Stomach (tissue), 8 donors: ENCODE measurements at regions not wholly inside any gene's neighbourhood (a gene's known extent, or its start where the extent isn't known, plus 50 kb on each side); places are given as distances from the start of the nearest gene placed in this dataset.
"Not testable (repeated sequence)": the region's sequence is repeated elsewhere in the genome, so short reads cannot be mapped to it uniquely, and the experiment has no call there.

ENCODE experiments used
- DNase-seq, 2 donors: peaks; one replicate each; pipeline versions ENCODE4 v3.0.0 to v3.0.0-alpha.2; 2013 to 2019
- H3K27ac ChIP-seq, 5 donors: fragments of 200-600 bp in 4 of 5; sonication (generic) in 4 of 5; one replicate each; pipeline ENCODE4 v1.5.1; 2013 to 2019; ENCODE audit warnings: mild to moderate bottlenecking in 1 of 5, moderate library complexity in 1 of 5
- H3K27me3 ChIP-seq, 3 donors: fragments of 200-600 bp; sonication (generic); one replicate each; pipeline ENCODE4 v1.5.1; 2017 to 2019; ENCODE audit warnings: mixed run types in 1 of 3
- H3K36me3 ChIP-seq, 4 donors: fragments of 200-600 bp; sonication (generic); 1 replicate in 3 of 4; 2 replicates in 1 of 4; pipeline ENCODE4 v1.5.1; 2016 to 2019
- H3K4me1 ChIP-seq, 4 donors: fragments of 200-600 bp; sonication (generic); one replicate each; pipeline ENCODE4 v1.5.1; 2016 to 2019
- H3K4me3 ChIP-seq, 4 donors: fragments of 200-600 bp; sonication (generic) in 3 of 4; one replicate each; pipeline ENCODE4 v1.5.1; 2016 to 2019; ENCODE audit warnings: mild to moderate bottlenecking in 1 of 4
- H3K9me3 ChIP-seq, 4 donors: fragments of 200-600 bp; sonication (generic); one replicate each; pipeline ENCODE4 v1.5.1; 2016 to 2019
- EP300 ChIP-seq: sonication (generic); formaldehyde crosslinking; IDR thresholded peaks from one replicate; pipeline ENCODE4 v1.6.1; 2017; ENCODE audit warnings: antibody characterized with exemption
- POLR2A ChIP-seq, 4 donors: fragments of 450-650 bp; IDR thresholded peaks; one replicate each; pipeline ENCODE4 v1.6.1; 2016; ENCODE audit warnings: antibody characterized with exemption in 4 of 4, control low read depth in 2 of 4, mild to moderate bottlenecking in 1 of 4, moderate library complexity in 1 of 4
- POLR2AphosphoS5 ChIP-seq, 3 donors: sonication (generic); formaldehyde crosslinking; IDR thresholded peaks; one replicate each; pipeline ENCODE4 v1.6.1; 2016; ENCODE audit warnings: antibody characterized with exemption in 3 of 3
- WGBS, 5 donors: extraction: QIAGEN DNeasy Blood & Tissue Kit in 3 of 5; methylation state at CpG; one replicate each; pipeline versions ENCODE4 v1.1.5 to v1.1.7; 2013 to 2018; 5-methylcytosine and 5-hydroxymethylcytosine counted together
- intact Hi-C: fragments of 100-400 bp; cut with DNase I; formaldehyde crosslinking; loops from one replicate; pipeline ENCODE4 v1.15.1; 2023; ENCODE audit warnings: low total_unique reads
- TF ChIP-seq, protein P1 (sequence below), 7 experiments: fragments of 450-650 bp in 4 of 7; fragments of 200-600 bp in 3 of 7; sonication (generic) in 3 of 7; IDR thresholded peaks; one replicate each; pipeline ENCODE4 v1.5.1; 2016 to 2019; ENCODE audit warnings: antibody characterized with exemption in 7 of 7, control low read depth in 2 of 7, mild to moderate bottlenecking in 1 of 7
- donor health status: healthy with polysubstance abuse.
- donor health status: Bipolar disorder and iron deficiency.
- donor health status: healthy.

DNA sequence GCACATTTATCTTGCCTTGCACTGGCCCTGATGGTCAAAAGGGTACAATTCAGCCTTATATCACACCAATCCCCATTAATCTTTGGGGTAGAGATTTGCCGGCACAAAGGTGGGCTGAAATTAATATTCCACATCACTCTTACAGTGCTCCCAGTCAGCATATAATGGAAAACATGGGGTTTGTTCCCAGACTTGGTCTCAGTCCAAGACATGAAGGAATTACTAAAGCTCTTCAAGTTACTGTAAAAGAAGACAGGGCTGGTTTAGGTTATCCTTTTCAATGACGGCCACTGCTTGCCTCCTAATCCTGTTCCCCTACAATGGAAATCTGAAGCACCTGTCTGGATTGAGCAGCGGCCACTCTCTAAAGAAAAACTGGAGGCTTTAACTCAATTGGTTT, 160.7 kb downstream of the IER5 start:
- 81 to 97% (median 91%) methylated on average over 3 of the region's 3 CpGs for WGBS, 5 donors
- TF ChIP-seq, protein P1, sequence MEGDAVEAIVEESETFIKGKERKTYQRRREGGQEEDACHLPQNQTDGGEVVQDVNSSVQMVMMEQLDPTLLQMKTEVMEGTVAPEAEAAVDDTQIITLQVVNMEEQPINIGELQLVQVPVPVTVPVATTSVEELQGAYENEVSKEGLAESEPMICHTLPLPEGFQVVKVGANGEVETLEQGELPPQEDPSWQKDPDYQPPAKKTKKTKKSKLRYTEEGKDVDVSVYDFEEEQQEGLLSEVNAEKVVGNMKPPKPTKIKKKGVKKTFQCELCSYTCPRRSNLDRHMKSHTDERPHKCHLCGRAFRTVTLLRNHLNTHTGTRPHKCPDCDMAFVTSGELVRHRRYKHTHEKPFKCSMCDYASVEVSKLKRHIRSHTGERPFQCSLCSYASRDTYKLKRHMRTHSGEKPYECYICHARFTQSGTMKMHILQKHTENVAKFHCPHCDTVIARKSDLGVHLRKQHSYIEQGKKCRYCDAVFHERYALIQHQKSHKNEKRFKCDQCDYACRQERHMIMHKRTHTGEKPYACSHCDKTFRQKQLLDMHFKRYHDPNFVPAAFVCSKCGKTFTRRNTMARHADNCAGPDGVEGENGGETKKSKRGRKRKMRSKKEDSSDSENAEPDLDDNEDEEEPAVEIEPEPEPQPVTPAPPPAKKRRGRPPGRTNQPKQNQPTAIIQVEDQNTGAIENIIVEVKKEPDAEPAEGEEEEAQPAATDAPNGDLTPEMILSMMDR (IDR thresholded peaks at IDR 0.05), result no peak
- TF ChIP-seq POLR2AphosphoS5 (IDR thresholded peaks at IDR 0.05) (no peak), POLR2A (IDR thresholded peaks at IDR 0.05) (no peak), EP300 (no peak)
- H3K27me3 ChIP-seq, result no peaks in the 10 kb centered on the region
- no peak overlapping the region for H3K4me3 ChIP-seq
- H3K27ac ChIP-seq, result no peak overlapping the region
- intact Hi-C loops, result no loop called here
- H3K4me1 ChIP-seq, result peaks cover 0 to 15% (median 6%) of the 10 kb centered on the region in 4 donors
- peaks cover 0 to 25% (median 6%) of the 10 kb centered on the region in 4 donors for H3K9me3 ChIP-seq
- DNase-seq, result no peak
- no peaks in the 10 kb centered on the region for H3K36me3 ChIP-seq

DNA sequence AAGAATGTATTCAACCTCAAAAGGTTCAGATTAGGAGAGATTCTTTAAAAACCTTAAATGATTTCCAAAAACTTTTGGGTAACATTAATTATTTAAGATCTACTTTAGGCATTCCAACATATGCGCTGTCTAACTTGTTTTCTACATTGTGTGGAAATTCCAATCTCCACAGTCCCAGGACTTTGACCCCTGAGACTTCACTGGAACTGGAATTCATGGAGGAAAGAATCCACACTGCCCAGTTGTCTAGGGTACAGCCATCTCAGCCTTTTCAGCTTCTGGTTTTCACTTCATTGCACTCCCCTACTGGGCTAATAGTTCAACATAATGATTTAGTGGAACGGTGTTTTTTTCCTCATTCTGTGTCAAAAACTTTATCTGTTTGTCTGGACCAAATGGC, 161.5 kb downstream of the IER5 start:
- no peak for DNase-seq
- Histone ChIP-seq H3K4me3 (no peak overlapping the region), H3K27me3 (no peaks in the 10 kb centered on the region), H3K36me3 (no peaks in the 10 kb centered on the region), H3K4me1 (peaks cover 0 to 15% (median 6%) of the 10 kb centered on the region in 4 donors), H3K9me3 (peaks cover 0 to 34% (median 10%) of the 10 kb centered on the region in 4 donors), H3K27ac (no peak overlapping the region)
- intact Hi-C loops, result no loop called here
- WGBS, 5 donors, result 75 to 86% (median 77%) methylated on average over 2 of the region's 2 CpGs
- TF ChIP-seq EP300, result no peak
- no peak for TF ChIP-seq POLR2AphosphoS5 (IDR thresholded peaks at IDR 0.05)
- no peak for TF ChIP-seq POLR2A (IDR thresholded peaks at IDR 0.05)
- TF ChIP-seq, protein P1 (IDR thresholded peaks at IDR 0.05), result no peak

DNA sequence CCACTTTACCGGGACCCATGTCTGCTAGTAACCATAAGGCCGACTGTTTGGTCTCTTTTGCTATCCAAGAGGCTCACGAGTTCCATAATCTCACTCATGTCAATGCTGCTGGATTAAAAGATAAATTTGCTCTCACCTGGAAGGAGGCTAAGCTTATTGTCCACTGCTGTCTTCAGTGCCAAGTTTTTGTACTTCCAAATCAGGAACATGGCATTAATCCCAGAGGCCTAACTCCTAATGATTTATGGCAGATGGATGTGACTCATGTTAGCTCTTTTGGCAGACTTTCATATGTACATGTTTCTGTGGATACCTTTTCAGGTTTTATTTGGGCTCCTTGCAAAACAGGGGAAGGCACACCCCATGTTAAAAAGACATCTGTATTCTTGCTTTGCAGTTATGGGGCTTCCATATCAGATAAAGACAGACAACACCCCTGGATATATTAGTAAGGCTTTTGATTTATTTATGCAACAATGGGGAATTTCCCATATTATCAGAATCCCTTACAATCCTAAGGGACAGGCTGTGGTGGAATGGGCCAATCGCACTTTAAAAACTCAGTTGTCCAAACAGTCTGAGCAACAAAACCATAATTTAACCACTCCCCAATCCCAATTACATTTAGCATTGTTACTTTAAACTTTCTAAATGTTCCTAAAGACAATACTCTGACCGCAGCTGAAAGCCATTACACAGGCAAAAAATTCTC, 162.7 kb downstream of the IER5 start:
- no peak for TF ChIP-seq POLR2AphosphoS5 (IDR thresholded peaks at IDR 0.05)
- TF ChIP-seq, protein P1 (IDR thresholded peaks at IDR 0.05), result no peak
- no peak for TF ChIP-seq POLR2A (IDR thresholded peaks at IDR 0.05)
- no peak for TF ChIP-seq EP300
- Histone ChIP-seq H3K4me3 (no peak overlapping the region), H3K4me1 (peaks cover 0 to 15% (median 6%) of the 10 kb centered on the region in 4 donors), H3K36me3 (no peaks in the 10 kb centered on the region), H3K27me3 (no peaks in the 10 kb centered on the region), H3K27ac (no peak overlapping the region), H3K9me3 (peaks cover 0 to 36% (median 15%) of the 10 kb centered on the region in 4 donors)
- DNase-seq, result peak; percentile 26 to 41
- intact Hi-C loops, result no loop called here
- 31 to 54% (median 35%) methylated on average over 5 of the region's 5 CpGs for WGBS, 5 donors

DNA sequence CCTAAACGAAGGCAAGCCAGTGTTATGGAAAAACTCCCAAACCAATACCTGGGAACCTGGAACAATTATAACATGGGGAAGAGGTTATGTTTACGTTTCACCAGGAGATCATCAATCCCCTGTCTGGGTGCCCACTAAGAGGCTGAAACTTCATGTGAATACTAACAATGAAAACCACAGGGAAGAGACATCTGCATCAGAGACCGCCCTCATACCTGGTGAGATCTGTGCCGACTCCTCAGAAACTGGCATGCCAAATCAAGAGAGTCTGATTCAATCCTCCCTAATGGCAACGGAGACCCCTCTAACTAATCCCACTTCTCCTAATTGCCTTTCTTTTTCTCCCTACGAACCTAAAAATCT, 163.2 kb downstream of the IER5 start:
- H3K27me3 ChIP-seq, result no peaks in the 10 kb centered on the region
- H3K9me3 ChIP-seq, result peaks cover 0 to 30% (median 11%) of the 10 kb centered on the region in 4 donors
- DNase-seq, result no peak
- H3K27ac ChIP-seq, result no peak overlapping the region
- H3K4me3 ChIP-seq, result no peak overlapping the region
- no peaks in the 10 kb centered on the region for H3K36me3 ChIP-seq
- intact Hi-C loops, result no loop called here
- H3K4me1 ChIP-seq, result peaks cover 0 to 15% (median 6%) of the 10 kb centered on the region in 4 donors
- TF ChIP-seq EP300, result no peak
- TF ChIP-seq, protein P1 (IDR thresholded peaks at IDR 0.05), result no peak
- no peak for TF ChIP-seq POLR2A (IDR thresholded peaks at IDR 0.05)
- TF ChIP-seq POLR2AphosphoS5 (IDR thresholded peaks at IDR 0.05), result no peak
- WGBS, 5 donors, result 45 to 50% (median 49%) methylated on average over 6 of the region's 6 CpGs

DNA sequence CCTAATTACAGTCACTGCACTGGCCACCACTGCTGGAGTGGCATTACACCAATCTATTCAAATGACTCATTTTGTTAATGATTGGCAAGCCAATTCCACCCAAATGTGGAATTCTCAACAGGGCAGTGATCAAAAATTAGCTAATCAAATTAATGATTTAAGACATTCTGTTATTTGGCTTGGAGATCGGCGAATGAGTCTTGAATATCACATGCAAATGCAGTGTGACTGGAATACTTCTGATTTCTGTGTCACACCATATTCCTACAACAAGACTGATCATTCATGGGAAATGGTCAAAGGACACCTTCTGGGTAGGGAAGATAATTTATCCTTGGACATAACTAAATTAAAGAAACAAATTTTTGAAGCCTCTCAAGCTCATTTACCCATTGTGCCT, 165.1 kb downstream of the IER5 start:
- Histone ChIP-seq H3K9me3 (peaks cover 0 to 22% (median 11%) of the 10 kb centered on the region in 4 donors), H3K4me1 (peaks cover 0 to 15% (median 6%) of the 10 kb centered on the region in 4 donors), H3K27me3 (peaks cover 0 to 13% (median 3%) of the 10 kb centered on the region in 3 donors)
- H3K27ac ChIP-seq, intact Hi-C loops, DNase-seq, H3K4me3 ChIP-seq, H3K36me3 ChIP-seq: not testable (repeated sequence)
- WGBS, 5 donors, result 45 to 89% (median 48%) methylated on average over 2 of the region's 2 CpGs
